Prostate gland (tissue), 2 donors: ENCODE measurements at regions not wholly inside any gene's neighbourhood (a gene's known extent, or its start where the extent isn't known, plus 50 kb on each side); places are given as distances from the start of the nearest gene placed in this dataset.

Experiments
- POLR2A ChIP-seq: fragments of 450-650 bp; IDR thresholded peaks from one replicate; pipeline ENCODE4 v1.6.1; 2016; ENCODE audit warnings: antibody characterized with exemption, mild to moderate bottlenecking
- TF ChIP-seq, protein P1 (sequence below), 4 experiments: fragments of 200-600 bp in 2 of 4; fragments of 450-650 bp in 2 of 4; sonication (generic) in 2 of 4; IDR thresholded peaks; 1 replicate in 3 of 4; 2 replicates in 1 of 4; pipeline ENCODE4 v1.5.1; 2016 to 2019; ENCODE audit warnings: antibody characterized with exemption in 4 of 4, mild to moderate bottlenecking in 2 of 4, moderate library complexity in 2 of 4

DNA sequence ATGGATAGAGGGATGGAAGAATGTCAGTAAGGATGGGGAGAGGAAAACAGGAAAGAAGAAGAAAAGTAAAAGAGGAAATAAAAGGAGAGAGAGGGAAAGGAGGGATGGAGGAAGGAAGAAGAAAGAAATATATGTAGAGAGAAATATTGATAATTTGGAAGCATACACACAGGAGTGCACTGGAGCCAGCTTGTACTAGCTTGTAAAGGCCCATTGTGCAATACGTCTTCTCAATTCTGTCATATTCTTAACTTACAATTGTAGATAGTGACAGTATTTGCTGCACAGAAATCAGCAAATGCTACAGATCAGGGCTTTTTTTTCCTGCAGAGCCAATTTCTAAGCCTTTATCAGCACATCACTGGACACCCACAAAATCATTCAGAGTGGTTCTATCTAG is 458.8 kb upstream of the WWC1 start:
- TF ChIP-seq, protein P1, sequence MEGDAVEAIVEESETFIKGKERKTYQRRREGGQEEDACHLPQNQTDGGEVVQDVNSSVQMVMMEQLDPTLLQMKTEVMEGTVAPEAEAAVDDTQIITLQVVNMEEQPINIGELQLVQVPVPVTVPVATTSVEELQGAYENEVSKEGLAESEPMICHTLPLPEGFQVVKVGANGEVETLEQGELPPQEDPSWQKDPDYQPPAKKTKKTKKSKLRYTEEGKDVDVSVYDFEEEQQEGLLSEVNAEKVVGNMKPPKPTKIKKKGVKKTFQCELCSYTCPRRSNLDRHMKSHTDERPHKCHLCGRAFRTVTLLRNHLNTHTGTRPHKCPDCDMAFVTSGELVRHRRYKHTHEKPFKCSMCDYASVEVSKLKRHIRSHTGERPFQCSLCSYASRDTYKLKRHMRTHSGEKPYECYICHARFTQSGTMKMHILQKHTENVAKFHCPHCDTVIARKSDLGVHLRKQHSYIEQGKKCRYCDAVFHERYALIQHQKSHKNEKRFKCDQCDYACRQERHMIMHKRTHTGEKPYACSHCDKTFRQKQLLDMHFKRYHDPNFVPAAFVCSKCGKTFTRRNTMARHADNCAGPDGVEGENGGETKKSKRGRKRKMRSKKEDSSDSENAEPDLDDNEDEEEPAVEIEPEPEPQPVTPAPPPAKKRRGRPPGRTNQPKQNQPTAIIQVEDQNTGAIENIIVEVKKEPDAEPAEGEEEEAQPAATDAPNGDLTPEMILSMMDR (IDR thresholded peaks at IDR 0.05) = no peak
- no peak for TF ChIP-seq POLR2A
